Jurkat, Clone E6-1 (cell line): ENCODE measurements at regions not wholly inside any gene's neighbourhood (a gene's known extent, or its start where the extent isn't known, plus 50 kb on each side); places are given as distances from the start of the nearest gene placed in this dataset.
"Not testable (repeated sequence)": the region's sequence is repeated elsewhere in the genome, so short reads cannot be mapped to it uniquely, and the experiment has no call there.

Experiments used
- DNase-seq: peaks from one replicate; pipeline ENCODE4 v3.0.0-alpha.2; 2011; ENCODE audit warnings: low read depth, low spot score
- H3K4me3 ChIP-seq: 2 replicates; pipeline ENCODE4 v1.5.1; 2011; ENCODE audit warnings: mild to moderate bottlenecking, low read length, control low read depth, moderate library complexity

DNA sequence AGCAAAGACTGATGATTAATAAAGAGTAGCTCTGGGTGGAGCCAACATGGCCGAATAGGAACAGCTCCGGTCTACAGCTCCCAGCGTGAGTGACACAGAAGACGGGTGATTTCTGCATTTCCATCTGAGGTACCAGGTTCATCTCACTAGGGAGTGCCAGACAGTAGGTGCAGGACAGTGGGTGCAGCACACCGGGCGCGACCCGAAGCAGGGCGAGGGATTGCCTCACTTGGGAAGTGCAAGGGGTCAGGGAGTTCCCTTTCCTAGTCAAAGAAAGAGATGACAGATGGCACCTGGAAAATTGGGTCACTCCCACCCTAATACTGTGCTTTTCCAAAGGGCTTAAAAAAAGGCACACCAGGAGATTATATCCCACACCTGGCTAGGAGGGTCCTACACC, 533.4 kb upstream of the LRATD1 start:
- not testable (repeated sequence) for H3K4me3 ChIP-seq, DNase-seq

GRCh38 chr2:14114275-14114674, 518.2 kb upstream of the LRATD1 start:
- no peak overlapping the region for H3K4me3 ChIP-seq
- DNase-seq = no peak

DNA sequence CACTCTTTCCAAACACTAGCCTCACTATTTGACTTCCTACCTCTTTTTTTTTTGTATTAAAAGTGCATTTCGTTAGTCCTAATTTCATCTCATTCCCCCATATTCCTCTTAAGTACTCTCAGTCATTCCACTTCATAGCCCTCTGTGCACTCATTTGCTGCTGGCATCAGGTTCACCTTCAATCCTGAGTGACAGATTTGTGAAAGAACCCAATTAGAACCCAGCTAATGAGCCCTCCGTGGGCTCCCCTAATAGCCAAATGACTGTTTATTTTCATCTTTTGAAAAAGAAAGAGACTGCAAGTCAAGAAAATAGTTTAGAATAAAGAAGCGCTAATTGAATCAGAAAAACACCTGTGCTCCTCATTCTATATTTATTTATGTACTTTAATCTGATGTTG, 512.1 kb upstream of the LRATD1 start:
- DNase-seq = no peak
- H3K4me3 ChIP-seq = no peak overlapping the region

DNA sequence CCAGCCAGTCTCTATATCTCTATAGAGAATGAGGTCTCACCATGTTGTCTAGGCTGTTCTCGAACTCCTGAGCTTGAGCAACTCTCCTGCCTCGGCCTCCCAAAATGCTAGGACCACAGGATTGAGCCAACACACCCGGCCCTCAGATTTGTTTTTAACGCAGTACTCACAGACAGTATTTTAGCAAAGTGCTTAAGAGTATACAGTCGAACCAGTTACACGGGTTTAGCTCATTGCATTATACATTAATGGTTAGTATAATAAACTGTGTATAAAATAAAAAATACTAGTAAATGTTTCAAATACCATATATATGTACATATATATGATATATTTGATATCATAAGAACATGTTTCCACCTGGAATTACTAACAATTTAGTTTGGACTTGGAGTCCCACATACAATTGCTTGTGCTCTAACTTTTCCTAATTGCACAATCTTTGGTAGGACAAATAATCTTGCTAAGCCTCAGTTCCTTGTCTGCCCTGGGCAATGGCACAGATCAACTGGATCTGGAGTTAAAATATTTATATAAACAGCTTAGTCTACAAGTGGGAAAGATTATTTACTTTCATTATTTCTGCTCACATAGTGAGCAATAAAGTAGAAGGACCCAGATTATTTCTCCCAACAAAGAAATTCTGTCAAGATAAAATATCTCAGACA, 508.9 kb upstream of the LRATD1 start:
- H3K4me3 ChIP-seq = no peak overlapping the region
- no peak for DNase-seq

DNA sequence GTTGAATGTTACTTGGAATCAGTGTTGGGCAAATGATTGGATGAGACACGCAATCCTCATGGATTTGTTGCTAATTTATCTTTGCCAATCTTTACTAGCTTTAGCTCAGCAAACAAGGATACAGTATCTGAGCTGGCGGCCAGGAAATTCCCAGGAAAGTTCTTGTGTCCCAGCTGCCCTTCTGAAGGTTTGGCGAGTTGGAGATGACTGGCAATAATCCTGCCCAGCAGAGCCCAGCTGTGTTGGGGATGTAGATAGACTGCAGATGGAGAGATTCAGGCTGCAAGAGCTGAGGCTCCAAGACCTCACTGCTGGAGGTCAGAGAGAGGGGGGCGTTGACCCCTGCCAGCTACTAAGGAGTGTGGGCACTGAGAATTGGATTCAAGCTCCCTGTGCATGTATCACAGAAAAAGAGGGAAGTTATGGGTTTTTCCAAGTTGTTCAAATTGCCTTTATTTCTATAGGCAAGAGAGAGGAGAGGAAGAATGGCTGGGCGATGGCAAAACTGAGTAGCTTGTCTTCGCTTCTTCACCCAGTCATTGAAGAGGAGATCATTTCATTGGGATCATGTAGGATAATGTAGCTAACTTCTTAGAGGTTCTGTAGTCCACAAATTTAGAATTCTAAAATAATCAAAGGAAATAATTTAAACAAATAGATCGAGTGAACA, 506.8 kb upstream of the LRATD1 start:
- DNase-seq = no peak
- no peak overlapping the region for H3K4me3 ChIP-seq

DNA sequence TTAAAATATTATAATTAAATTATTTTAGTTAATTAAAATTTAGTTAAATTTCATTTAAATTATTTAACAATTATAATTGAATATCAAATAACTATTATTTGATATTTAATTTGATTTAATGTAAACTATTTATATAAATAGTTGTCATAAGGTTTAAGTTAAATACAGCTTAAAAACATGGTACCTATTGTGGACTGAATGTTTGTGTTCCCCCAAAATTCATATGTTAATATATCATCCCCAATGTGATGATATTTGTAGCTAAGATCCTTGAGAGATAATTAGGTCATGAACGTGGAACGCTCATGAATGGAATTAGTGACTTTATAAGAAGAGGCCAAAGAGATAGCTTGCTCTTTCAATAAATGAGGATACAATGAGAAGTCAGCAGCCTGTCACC, 505.7 kb upstream of the LRATD1 start:
- H3K4me3 ChIP-seq = no peak overlapping the region
- DNase-seq = no peak

- no peak for DNase-seq
- no peak overlapping the region for H3K4me3 ChIP-seq
Measured at GRCh38 chr2:14127765-14128164, 504.8 kb upstream of the LRATD1 start.

GRCh38 chr2:14132386-14132785, 500.1 kb upstream of the LRATD1 start:
- H3K4me3 ChIP-seq = no peak overlapping the region
- no peak for DNase-seq

- no peak overlapping the region for H3K4me3 ChIP-seq
- DNase-seq = no peak
Measured at GRCh38 chr2:14134771-14135170, 497.7 kb upstream of the LRATD1 start.

GRCh38 chr2:14136030-14136429, 496.5 kb upstream of the LRATD1 start:
- no peak for DNase-seq
- H3K4me3 ChIP-seq = no peak overlapping the region

DNA sequence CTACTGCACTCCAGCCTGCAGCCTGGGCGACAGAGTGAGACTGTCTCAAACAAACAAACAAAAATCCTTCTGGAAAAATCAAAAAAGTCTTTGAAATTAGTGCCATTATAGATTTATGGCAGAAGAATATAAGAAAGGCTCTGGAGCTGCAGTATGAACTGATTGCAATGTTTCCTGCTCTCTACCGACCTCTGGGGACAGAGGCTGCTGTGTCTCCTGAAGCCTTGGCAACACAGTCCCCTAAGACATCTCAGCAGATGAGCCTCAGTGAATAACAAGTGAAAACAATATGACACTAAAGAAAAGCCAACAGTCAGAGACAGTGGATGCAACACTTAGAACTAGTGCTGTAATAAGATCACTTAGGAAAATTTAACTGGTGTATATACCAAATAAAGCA, 494.9 kb upstream of the LRATD1 start:
- DNase-seq = no peak
- no peak overlapping the region for H3K4me3 ChIP-seq

GRCh38 chr2:14140009-14140550, 492.4 kb upstream of the LRATD1 start:
- DNase-seq = no peak
- H3K4me3 ChIP-seq = no peak overlapping the region

DNA sequence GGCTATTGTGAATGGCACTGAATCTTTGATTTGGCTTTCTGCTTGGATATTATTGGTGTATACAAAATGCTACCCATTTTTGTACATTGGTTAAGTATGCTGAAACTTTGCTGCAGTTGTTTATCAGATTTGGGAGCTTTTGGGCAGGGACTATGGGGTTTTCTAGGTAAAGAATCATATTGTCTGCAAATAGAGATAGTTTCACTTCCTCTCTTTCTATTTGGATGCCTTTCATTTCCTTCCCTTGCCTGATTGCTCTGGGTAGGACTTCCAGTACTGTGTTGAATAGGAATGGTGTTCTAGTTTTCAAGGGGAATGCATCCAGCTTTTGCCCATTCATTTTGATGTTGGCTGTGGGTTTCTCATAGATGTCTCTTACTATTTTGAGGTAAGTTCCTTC, 489.1 kb upstream of the LRATD1 start:
- H3K4me3 ChIP-seq = no peak overlapping the region
- DNase-seq = no peak

DNA sequence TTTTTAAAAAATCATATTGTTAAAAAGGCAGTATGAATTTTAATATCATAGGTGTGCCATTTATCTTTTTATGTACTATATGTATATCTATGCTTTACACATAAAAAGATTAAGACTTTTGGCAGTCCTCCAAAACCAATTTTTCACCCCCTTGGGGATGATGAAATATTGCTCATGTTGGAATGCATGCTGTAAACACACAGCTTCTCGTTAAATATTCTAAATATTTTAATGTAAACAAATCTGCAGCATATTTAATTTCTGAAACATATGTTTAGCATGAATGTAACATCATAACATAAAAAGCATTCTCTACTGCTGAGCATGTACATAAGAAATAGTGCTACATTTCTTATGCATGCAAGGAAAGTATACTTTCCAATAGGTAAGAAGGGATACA, 484.3 kb upstream of the LRATD1 start:
- H3K4me3 ChIP-seq = no peak overlapping the region
- DNase-seq = no peak

DNA sequence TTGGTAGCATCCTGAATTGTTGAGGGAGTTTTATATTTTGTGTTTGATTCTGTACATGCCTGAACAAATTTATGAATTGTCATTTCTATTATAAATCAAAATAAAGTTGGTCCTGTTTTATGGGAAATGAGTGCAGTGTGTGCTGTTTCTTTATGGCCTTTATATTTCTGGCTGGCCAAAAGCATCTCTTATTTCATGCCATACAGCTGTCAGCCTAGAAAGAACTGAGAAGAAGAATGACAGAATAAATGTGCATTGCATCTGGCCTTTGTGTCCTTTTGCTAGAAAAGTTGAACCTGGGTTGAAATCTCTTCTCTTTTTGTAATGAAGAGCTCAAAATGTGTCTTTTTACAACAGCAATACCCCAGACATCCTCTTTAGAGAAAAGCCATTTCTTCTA, 474.7 kb upstream of the LRATD1 start:
- H3K4me3 ChIP-seq = no peak overlapping the region
- DNase-seq = no peak

DNA sequence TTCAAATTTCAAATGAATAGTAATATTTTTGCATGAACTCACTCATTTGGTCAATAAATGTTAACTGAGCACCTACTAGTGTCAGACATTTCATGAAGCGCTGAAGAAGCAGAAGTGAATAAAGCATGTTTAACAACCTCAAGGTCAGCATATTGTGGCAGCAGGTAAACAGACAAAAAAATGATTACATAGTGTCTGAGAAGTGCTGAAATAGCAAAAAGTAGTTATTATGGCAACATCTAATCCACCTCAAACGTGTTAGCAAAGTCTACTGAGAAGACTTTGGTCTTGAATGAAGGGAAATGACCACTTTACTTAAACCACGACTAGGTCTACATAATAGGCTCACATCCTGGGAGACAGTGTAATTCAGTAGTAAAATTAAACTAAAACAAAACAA, 452.2 kb upstream of the LRATD1 start:
- no peak overlapping the region for H3K4me3 ChIP-seq
- no peak for DNase-seq

- H3K4me3 ChIP-seq = no peak overlapping the region
- no peak for DNase-seq
Measured at GRCh38 chr2:14182227-14182946, 450.1 kb upstream of the LRATD1 start.

- DNase-seq = no peak
- H3K4me3 ChIP-seq = no peak overlapping the region
Measured at GRCh38 chr2:14185906-14186305, 446.6 kb upstream of the LRATD1 start.

DNA sequence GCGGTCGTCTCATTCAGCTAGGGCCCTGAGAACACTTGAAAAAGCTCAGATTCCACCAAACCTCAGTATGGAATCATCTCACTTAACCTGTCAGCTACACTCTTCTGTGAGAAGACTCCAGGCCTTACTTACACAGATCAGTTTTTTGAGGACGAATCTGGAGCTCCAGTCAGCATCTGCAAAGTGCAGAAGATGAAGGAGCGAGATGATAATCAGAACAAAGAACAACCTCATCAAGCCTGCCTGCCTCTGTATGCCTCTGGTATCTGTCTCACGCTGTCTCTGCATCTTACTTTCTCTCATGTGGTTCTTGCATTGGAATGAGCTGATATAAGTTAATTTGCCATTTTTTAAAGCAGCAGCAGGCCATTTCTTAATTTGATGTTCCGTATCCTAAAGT, 444.1 kb upstream of the LRATD1 start:
- no peak for DNase-seq
- no peak overlapping the region for H3K4me3 ChIP-seq

DNA sequence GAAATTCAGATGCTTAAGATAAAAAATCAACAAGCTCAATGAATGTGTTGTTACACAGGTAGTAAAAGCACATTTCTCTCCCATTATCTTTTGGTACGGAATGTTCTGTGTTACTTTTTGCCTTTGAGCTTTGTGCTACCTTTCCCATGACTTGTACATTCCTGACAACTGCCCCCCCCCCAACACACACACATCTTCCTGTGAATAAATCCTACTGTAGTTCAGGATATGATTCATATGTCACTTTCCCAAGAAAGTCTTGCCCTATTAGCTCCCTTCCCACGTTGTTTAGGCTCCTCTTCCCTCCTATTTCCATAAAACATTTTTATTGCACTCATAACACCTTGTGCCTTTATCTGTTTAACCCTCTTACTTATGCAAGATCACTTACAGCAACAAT, 442.6 kb upstream of the LRATD1 start:
- no peak overlapping the region for H3K4me3 ChIP-seq
- DNase-seq = no peak
